Parathyroid adenoma (tissue), 2 donors: ENCODE measurements at regions not wholly inside any gene's neighbourhood (a gene's known extent, or its start where the extent isn't known, plus 50 kb on each side); places are given as distances from the start of the nearest gene placed in this dataset.

Source experiments
- H2AFZ ChIP-seq: fragments of 300-600 bp; sonication (generic); one replicate; pipeline ENCODE4 v1.7.0; 2017; ENCODE audit warnings: antibody characterized with exemption, mild to moderate bottlenecking
- H3K27ac ChIP-seq: fragments of 300-600 bp; sonication (generic); one replicate; pipeline ENCODE4 v1.7.0; 2017
- H3K27me3 ChIP-seq: fragments of 300-600 bp; sonication (generic); one replicate; pipeline ENCODE4 v1.7.0; 2017; ENCODE audit warnings: low read length; ENCODE audit not compliant: control insufficient read depth, insufficient read depth
- H3K36me3 ChIP-seq: fragments of 300-600 bp; sonication (generic); one replicate; pipeline ENCODE4 v1.7.0; 2017; ENCODE audit warnings: low read length; ENCODE audit not compliant: control insufficient read depth, insufficient read depth
- H3K4me1 ChIP-seq: fragments of 300-600 bp; sonication (generic); one replicate; pipeline ENCODE4 v1.7.0; 2017; ENCODE audit warnings: control low read depth
- H3K4me2 ChIP-seq: fragments of 300-600 bp; sonication (generic); one replicate; pipeline ENCODE4 v1.7.0; 2017; ENCODE audit warnings: low read length
- H3K4me3 ChIP-seq: fragments of 300-600 bp; sonication (generic); one replicate; pipeline ENCODE4 v1.7.0; 2017; ENCODE audit warnings: low read depth, low read length
- H3K79me2 ChIP-seq: fragments of 300-600 bp; sonication (generic); one replicate; pipeline ENCODE4 v1.7.0; 2017; ENCODE audit warnings: control low read depth
- H3K9ac ChIP-seq: fragments of 300-600 bp; sonication (generic); one replicate; pipeline ENCODE4 v1.7.0; 2017; ENCODE audit warnings: mild to moderate bottlenecking
- H3K9me3 ChIP-seq: fragments of 300-600 bp; sonication (generic); one replicate; pipeline ENCODE4 v1.7.0; 2017; ENCODE audit warnings: low read length; ENCODE audit not compliant: control insufficient read depth
- CTCF ChIP-seq: fragments of 300-600 bp; sonication (generic); IDR thresholded peaks from one replicate; pipeline ENCODE4 v1.7.0; 2017; ENCODE audit warnings: antibody characterized with exemption, mild to moderate bottlenecking
- donor health status: primary hyperparathyroidism.

GRCh38 chr6:139635401-139636130 lies 261.1 kb upstream of the CITED2 start:
- H3K79me2 ChIP-seq = no peaks in the 10 kb centered on the region
- no peak overlapping the region for H3K27ac ChIP-seq
- H3K27me3 ChIP-seq = no peaks in the 10 kb centered on the region
- H2AFZ ChIP-seq = no peak overlapping the region
- H3K4me1 ChIP-seq = peaks cover 14% of the 10 kb centered on the region
- no peaks in the 10 kb centered on the region for H3K36me3 ChIP-seq
- no peak overlapping the region for H3K4me3 ChIP-seq
- H3K9ac ChIP-seq = no peak overlapping the region
- H3K9me3 ChIP-seq = no peaks in the 10 kb centered on the region
- H3K4me2 ChIP-seq = no peak overlapping the region
- TF ChIP-seq CTCF = no peak

GRCh38 chr6:139632840-139633239 lies 258.4 kb upstream of the CITED2 start:
- Histone ChIP-seq H3K27ac (no peak overlapping the region), H3K36me3 (no peaks in the 10 kb centered on the region), H3K27me3 (no peaks in the 10 kb centered on the region), H3K4me2 (no peak overlapping the region), H3K4me1 (peaks cover 26% of the 10 kb centered on the region), H2AFZ (no peak overlapping the region), H3K79me2 (no peaks in the 10 kb centered on the region), H3K9me3 (no peaks in the 10 kb centered on the region), H3K4me3 (no peak overlapping the region), H3K9ac (no peak overlapping the region)
- no peak for TF ChIP-seq CTCF

GRCh38 chr6:139628270-139628669 lies 253.8 kb upstream of the CITED2 start:
- Histone ChIP-seq H3K4me3 (no peak overlapping the region), H3K4me2 (peak overlapping the region; percentile 48), H3K9ac (no peak overlapping the region), H2AFZ (peak overlapping the region; percentile 61), H3K9me3 (no peaks in the 10 kb centered on the region), H3K4me1 (peaks cover 54% of the 10 kb centered on the region), H3K27me3 (no peaks in the 10 kb centered on the region), H3K27ac (peak overlapping the region; percentile 97), H3K79me2 (no peaks in the 10 kb centered on the region), H3K36me3 (no peaks in the 10 kb centered on the region)
- TF ChIP-seq CTCF = no peak

- H3K36me3 ChIP-seq = no peaks in the 10 kb centered on the region
- TF ChIP-seq CTCF = no peak
- H3K4me2 ChIP-seq = peak overlapping the region; percentile 48
- H3K4me3 ChIP-seq = peak overlapping the region; percentile 37
- H3K9me3 ChIP-seq = no peaks in the 10 kb centered on the region
- H3K27me3 ChIP-seq = no peaks in the 10 kb centered on the region
- peak overlapping the region; percentile 34 for H2AFZ ChIP-seq
- H3K9ac ChIP-seq = no peak overlapping the region
- H3K27ac ChIP-seq = peak overlapping the region; percentile 97
- no peaks in the 10 kb centered on the region for H3K79me2 ChIP-seq
- H3K4me1 ChIP-seq = peaks cover 66% of the 10 kb centered on the region
Observed at GRCh38 chr6:139627091-139627490, 252.6 kb upstream of the CITED2 start.
